ENCODE measurements at regions not wholly inside any gene's neighbourhood (a gene's known extent, or its start where the extent isn't known, plus 50 kb on each side); places are given as distances from the start of the nearest gene placed in this dataset.

DNA sequence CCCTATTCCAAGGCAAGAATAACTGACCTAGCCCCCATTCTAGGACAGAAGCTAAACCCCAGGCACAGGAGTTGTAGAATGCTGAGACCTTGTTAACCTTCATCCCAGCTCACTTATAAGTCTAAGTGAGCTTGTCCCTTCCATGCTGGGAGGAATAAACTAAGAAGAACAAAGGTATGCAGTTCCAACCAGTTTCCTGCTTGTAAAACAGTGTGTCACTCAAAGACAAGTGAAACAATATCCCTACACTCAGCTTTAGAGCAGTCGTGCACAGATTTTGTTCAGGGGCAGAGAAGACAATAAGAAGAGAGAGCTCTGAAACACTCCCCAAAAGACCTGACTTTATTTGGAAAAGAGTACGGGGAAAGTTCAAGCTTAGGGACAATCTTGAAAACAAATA lies 292.1 kb downstream of the CGGBP1 start:
- H3K9me3 ChIP-seq (ENCODE audit: low read depth, low read length), result no peaks in the 10 kb centered on the region
- no peaks in the 10 kb centered on the region for H3K79me2 ChIP-seq (ENCODE audit: insufficient read depth, low read length)
- no peak overlapping the region for H3K27ac ChIP-seq (ENCODE audit: low read depth, low read length)
- TF ChIP-seq, protein P1, sequence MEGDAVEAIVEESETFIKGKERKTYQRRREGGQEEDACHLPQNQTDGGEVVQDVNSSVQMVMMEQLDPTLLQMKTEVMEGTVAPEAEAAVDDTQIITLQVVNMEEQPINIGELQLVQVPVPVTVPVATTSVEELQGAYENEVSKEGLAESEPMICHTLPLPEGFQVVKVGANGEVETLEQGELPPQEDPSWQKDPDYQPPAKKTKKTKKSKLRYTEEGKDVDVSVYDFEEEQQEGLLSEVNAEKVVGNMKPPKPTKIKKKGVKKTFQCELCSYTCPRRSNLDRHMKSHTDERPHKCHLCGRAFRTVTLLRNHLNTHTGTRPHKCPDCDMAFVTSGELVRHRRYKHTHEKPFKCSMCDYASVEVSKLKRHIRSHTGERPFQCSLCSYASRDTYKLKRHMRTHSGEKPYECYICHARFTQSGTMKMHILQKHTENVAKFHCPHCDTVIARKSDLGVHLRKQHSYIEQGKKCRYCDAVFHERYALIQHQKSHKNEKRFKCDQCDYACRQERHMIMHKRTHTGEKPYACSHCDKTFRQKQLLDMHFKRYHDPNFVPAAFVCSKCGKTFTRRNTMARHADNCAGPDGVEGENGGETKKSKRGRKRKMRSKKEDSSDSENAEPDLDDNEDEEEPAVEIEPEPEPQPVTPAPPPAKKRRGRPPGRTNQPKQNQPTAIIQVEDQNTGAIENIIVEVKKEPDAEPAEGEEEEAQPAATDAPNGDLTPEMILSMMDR (IDR thresholded peaks at IDR 0.05; ENCODE audit: extremely low read depth, low read depth, low read length), result no peak
- H2AFZ ChIP-seq (ENCODE audit: low read length), result no peak overlapping the region
- no peak for DNase-seq (ENCODE audit: insufficient read length, low spot score, missing footprints)
- H3K4me3 ChIP-seq (ENCODE audit: insufficient read depth, low read length), result no peak overlapping the region
- H4K20me1 ChIP-seq (ENCODE audit: insufficient read depth, low read length), result no peaks in the 10 kb centered on the region
- H3K4me1 ChIP-seq (ENCODE audit: insufficient read depth, low read length), result no peaks in the 10 kb centered on the region
- no peaks in the 10 kb centered on the region for H3K27me3 ChIP-seq (ENCODE audit: insufficient read depth, low read length)
- H3K4me2 ChIP-seq (ENCODE audit: insufficient read depth, low read length), result no peak overlapping the region
- no peaks in the 10 kb centered on the region for H3K36me3 ChIP-seq (ENCODE audit: insufficient read depth, low read length)

DNA sequence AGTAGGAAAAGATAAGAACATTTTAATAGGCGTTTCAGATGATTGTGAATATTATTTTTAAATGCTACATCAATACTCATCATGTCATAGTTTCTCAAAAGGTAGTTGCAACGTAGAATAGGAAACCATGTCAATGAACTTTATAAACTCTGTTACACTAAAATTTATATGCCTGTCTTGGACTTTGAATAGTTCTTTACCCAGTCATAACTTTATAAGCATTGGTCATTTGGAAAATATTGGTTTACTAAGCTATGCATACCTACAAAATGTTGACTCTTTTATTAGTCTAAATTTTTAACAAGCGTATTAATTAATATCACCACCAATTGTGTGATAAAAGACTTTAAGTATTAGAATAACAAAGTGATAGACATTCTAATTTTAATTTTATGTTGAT lies 293.5 kb downstream of the CGGBP1 start:
- H2AFZ ChIP-seq (ENCODE audit: low read length), result no peak overlapping the region
- H3K4me3 ChIP-seq (ENCODE audit: insufficient read depth, low read length), result no peak overlapping the region
- no peaks in the 10 kb centered on the region for H3K79me2 ChIP-seq (ENCODE audit: insufficient read depth, low read length)
- H3K4me1 ChIP-seq (ENCODE audit: insufficient read depth, low read length), result no peaks in the 10 kb centered on the region
- no peak overlapping the region for H3K27ac ChIP-seq (ENCODE audit: low read depth, low read length)
- H3K36me3 ChIP-seq (ENCODE audit: insufficient read depth, low read length), result no peaks in the 10 kb centered on the region
- no peaks in the 10 kb centered on the region for H4K20me1 ChIP-seq (ENCODE audit: insufficient read depth, low read length)
- no peak for DNase-seq (ENCODE audit: insufficient read length, low spot score, missing footprints)
- no peak overlapping the region for H3K4me2 ChIP-seq (ENCODE audit: insufficient read depth, low read length)
- TF ChIP-seq, protein P1 (IDR thresholded peaks at IDR 0.05; ENCODE audit: extremely low read depth, low read depth, low read length), result no peak
- H3K9me3 ChIP-seq (ENCODE audit: low read depth, low read length), result no peaks in the 10 kb centered on the region
- no peaks in the 10 kb centered on the region for H3K27me3 ChIP-seq (ENCODE audit: insufficient read depth, low read length)

DNA sequence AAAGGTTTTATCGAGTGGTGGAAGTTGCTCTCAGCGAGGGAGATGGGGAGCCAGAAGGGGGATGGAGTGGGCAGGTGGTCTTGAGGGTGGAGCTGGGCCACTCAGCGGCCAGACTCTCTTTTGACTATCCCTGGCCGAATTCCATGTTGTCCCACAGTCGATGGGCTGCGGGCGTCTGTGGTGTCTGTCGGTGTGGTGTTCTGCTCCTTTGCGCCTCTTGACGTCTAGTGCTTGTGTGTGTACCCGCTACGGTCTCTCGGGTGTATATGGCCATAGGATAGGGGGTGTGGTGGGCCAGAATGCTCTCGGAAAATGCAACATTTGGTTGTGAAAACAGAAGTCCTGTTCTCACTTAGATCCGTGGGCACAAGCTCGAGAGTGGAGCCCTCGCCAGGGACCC lies 297.0 kb downstream of the CGGBP1 start:
- no peak overlapping the region for H2AFZ ChIP-seq (ENCODE audit: low read length)
- no peaks in the 10 kb centered on the region for H3K79me2 ChIP-seq (ENCODE audit: insufficient read depth, low read length)
- no peaks in the 10 kb centered on the region for H3K9me3 ChIP-seq (ENCODE audit: low read depth, low read length)
- no peaks in the 10 kb centered on the region for H4K20me1 ChIP-seq (ENCODE audit: insufficient read depth, low read length)
- DNase-seq (ENCODE audit: insufficient read length, low spot score, missing footprints), result no peak
- no peak overlapping the region for H3K4me2 ChIP-seq (ENCODE audit: insufficient read depth, low read length)
- no peaks in the 10 kb centered on the region for H3K27me3 ChIP-seq (ENCODE audit: insufficient read depth, low read length)
- H3K4me3 ChIP-seq (ENCODE audit: insufficient read depth, low read length), result no peak overlapping the region
- H3K36me3 ChIP-seq (ENCODE audit: insufficient read depth, low read length), result no peaks in the 10 kb centered on the region
- H3K27ac ChIP-seq (ENCODE audit: low read depth, low read length), result no peak overlapping the region
- TF ChIP-seq, protein P1 (IDR thresholded peaks at IDR 0.05; ENCODE audit: extremely low read depth, low read depth, low read length), result no peak
- no peaks in the 10 kb centered on the region for H3K4me1 ChIP-seq (ENCODE audit: insufficient read depth, low read length)

DNA sequence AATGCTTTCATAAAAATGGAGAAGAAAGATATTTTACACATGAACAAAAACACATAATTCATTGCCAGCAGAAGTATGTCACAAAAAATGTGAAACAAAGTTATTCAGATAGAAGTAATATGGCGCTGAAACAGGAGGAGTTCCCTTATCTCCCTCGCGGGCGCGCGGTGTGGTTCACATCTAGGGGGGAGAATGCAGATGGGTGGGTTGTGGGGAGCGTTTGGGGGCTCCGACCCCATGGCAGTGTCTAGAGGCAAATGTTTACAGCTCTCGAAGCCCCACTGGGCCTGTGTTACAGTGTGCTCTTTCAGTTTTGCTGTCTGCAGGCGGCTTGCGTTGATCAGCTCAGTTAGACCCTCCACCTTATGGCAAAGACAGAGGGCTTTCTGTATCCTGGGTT lies 297.5 kb downstream of the CGGBP1 start:
- Histone ChIP-seq H3K4me1 (ENCODE audit: insufficient read depth, low read length) (no peaks in the 10 kb centered on the region), H2AFZ (ENCODE audit: low read length) (no peak overlapping the region), H3K9me3 (ENCODE audit: low read depth, low read length) (no peaks in the 10 kb centered on the region), H3K79me2 (ENCODE audit: insufficient read depth, low read length) (no peaks in the 10 kb centered on the region), H3K27ac (ENCODE audit: low read depth, low read length) (no peak overlapping the region), H4K20me1 (ENCODE audit: insufficient read depth, low read length) (no peaks in the 10 kb centered on the region), H3K36me3 (ENCODE audit: insufficient read depth, low read length) (no peaks in the 10 kb centered on the region), H3K27me3 (ENCODE audit: insufficient read depth, low read length) (no peaks in the 10 kb centered on the region), H3K4me3 (ENCODE audit: insufficient read depth, low read length) (no peak overlapping the region), H3K4me2 (ENCODE audit: insufficient read depth, low read length) (no peak overlapping the region)
- TF ChIP-seq, protein P1 (IDR thresholded peaks at IDR 0.05; ENCODE audit: extremely low read depth, low read depth, low read length), result no peak
- no peak for DNase-seq (ENCODE audit: insufficient read length, low spot score, missing footprints)

All from osteoblast (primary cell).